Mesothelial cell of epicardium (in vitro differentiated cells): ENCODE measurements at regions not wholly inside any gene's neighbourhood (a gene's known extent, or its start where the extent isn't known, plus 50 kb on each side); places are given as distances from the start of the nearest gene placed in this dataset.

Experiments
- DNase-seq, 2 experiments: peaks; one replicate each; pipeline ENCODE4 v3.0.0; 2021; ENCODE audit warnings: low spot score in 2 of 2; ENCODE audit not compliant: unreplicated experiment in 2 of 2
- H3K27ac Mint-ChIP-seq: 2 replicates; pipeline ENCODE4 v1.8.0; 2021; ENCODE audit warnings: mixed read lengths
- H3K27me3 Mint-ChIP-seq: 2 replicates; pipeline ENCODE4 v1.8.0; 2021; ENCODE audit warnings: low read depth, mixed read lengths
- H3K36me3 Mint-ChIP-seq: 2 replicates; pipeline ENCODE4 v1.8.0; 2021; ENCODE audit warnings: mixed read lengths
- H3K4me1 Mint-ChIP-seq: 2 replicates; pipeline ENCODE4 v1.8.0; 2021; ENCODE audit warnings: mixed read lengths
- H3K4me3 Mint-ChIP-seq: 2 replicates; pipeline ENCODE4 v1.8.0; 2021; ENCODE audit warnings: mild to moderate bottlenecking, moderate library complexity, mixed read lengths
- H3K9me3 Mint-ChIP-seq: 2 replicates; pipeline ENCODE4 v1.8.0; 2021; ENCODE audit warnings: mixed read lengths
- TF ChIP-seq, protein P1 (sequence below): fragments of 200-600 bp; sonication (generic); IDR thresholded peaks from one replicate; pipeline ENCODE4 v1.5.0; 2021; ENCODE audit warnings: antibody characterized with exemption; ENCODE audit not compliant: unreplicated experiment

DNA sequence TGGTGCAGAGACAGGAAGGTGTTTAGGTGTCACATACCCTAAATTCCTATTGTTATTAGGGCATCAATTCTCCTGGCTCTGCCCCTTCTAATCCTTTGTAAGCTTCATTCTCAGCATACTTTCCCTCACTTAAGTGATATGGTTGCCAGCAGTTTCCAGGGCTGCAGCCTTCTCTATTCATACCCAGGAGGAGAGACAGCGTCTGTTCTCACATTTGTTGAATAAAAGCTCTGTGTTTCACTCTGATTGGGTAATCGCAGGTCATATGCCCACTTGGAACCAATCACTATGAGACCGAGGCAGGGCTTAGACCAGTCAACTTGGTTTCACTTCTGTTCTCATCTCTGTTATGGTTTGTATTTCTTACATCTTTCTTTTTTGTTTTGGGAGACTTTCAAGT lies 109.6 kb upstream of the MTPN start:
- no peak for DNase-seq
- TF ChIP-seq, protein P1, sequence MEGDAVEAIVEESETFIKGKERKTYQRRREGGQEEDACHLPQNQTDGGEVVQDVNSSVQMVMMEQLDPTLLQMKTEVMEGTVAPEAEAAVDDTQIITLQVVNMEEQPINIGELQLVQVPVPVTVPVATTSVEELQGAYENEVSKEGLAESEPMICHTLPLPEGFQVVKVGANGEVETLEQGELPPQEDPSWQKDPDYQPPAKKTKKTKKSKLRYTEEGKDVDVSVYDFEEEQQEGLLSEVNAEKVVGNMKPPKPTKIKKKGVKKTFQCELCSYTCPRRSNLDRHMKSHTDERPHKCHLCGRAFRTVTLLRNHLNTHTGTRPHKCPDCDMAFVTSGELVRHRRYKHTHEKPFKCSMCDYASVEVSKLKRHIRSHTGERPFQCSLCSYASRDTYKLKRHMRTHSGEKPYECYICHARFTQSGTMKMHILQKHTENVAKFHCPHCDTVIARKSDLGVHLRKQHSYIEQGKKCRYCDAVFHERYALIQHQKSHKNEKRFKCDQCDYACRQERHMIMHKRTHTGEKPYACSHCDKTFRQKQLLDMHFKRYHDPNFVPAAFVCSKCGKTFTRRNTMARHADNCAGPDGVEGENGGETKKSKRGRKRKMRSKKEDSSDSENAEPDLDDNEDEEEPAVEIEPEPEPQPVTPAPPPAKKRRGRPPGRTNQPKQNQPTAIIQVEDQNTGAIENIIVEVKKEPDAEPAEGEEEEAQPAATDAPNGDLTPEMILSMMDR, result no peak
- peaks cover 4% of the 10 kb centered on the region for H3K9me3 Mint-ChIP-seq
- peaks cover 14% of the 10 kb centered on the region for H3K4me1 Mint-ChIP-seq
- no peaks in the 10 kb centered on the region for H3K36me3 Mint-ChIP-seq
- H3K27ac Mint-ChIP-seq, result peak overlapping the region; percentile 86
- H3K27me3 Mint-ChIP-seq, result no peaks in the 10 kb centered on the region
- H3K4me3 Mint-ChIP-seq, result peak overlapping the region; percentile 65

DNA sequence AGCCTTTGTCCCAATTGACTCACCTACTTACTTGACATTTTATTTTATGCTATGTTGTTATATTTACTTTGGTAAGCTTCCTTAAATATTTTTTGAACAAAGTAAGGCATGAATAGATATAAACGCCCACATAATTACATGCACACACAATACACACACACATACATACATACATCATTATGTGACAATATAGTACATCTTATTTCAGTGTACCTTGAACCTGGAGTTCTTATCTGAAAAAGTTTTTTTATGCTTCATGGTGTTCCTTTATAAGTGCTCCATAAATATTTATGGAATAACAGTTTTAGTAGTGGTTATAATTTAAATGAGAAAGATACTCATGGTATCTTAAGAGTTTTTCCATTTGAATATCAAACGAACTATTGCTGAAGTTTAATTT lies 102.8 kb upstream of the MTPN start:
- H3K27me3 Mint-ChIP-seq, result no peaks in the 10 kb centered on the region
- H3K9me3 Mint-ChIP-seq, result peaks cover 4% of the 10 kb centered on the region
- H3K4me3 Mint-ChIP-seq, result no peak overlapping the region
- peak overlapping the region; percentile 25 for H3K27ac Mint-ChIP-seq
- no peaks in the 10 kb centered on the region for H3K36me3 Mint-ChIP-seq
- H3K4me1 Mint-ChIP-seq, result peaks cover 5% of the 10 kb centered on the region
- TF ChIP-seq, protein P1, result no peak
- no peak for DNase-seq

DNA sequence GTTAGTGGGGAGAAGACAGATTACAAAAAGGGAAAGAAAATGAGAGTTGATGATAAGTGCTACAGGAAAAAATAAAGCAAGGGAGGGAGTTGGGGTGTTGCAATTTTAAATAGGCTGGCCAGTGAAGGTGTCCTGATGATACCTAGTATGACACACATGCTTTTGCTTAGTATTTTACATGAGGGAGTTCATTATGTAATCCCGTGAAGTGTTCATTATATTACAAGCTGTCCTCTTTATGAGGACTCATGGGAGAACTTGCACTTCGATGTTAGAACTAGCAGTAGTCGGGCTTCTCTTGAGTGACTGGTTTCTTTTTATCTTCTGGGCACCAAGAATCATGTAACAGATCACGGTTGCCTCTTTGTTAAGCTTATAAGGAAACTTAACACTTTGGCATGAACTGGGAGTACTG lies 102.3 kb upstream of the MTPN start:
- Mint-ChIP-seq H3K4me1 (peaks cover 8% of the 10 kb centered on the region), H3K9me3 (peaks cover 3% of the 10 kb centered on the region), H3K4me3 (no peak overlapping the region), H3K27ac (no peak overlapping the region), H3K36me3 (no peaks in the 10 kb centered on the region), H3K27me3 (no peaks in the 10 kb centered on the region)
- DNase-seq, result no peak
- TF ChIP-seq, protein P1, result no peak

DNA sequence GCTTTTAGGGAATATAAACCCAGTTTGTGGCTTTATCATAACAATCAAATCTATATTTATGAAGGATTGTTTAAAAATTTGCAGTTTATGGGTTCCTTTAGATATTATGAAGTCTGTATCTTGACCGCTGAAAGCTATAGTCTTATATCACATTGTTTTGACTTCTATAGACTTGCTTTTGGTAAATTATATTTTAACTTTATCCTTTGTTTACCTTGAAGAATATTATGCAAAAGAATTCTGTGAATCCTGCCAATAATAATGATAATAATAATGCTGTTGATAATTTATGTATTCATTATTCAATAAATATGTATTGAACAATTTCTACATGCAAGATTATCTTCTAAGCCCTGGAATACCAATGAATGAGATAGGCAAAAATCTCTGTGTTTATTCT lies 101.9 kb upstream of the MTPN start:
- DNase-seq, result no peak
- Mint-ChIP-seq H3K4me3 (no peak overlapping the region), H3K36me3 (no peaks in the 10 kb centered on the region), H3K27ac (no peak overlapping the region), H3K27me3 (no peaks in the 10 kb centered on the region), H3K4me1 (peaks cover 8% of the 10 kb centered on the region), H3K9me3 (no peaks in the 10 kb centered on the region)
- TF ChIP-seq, protein P1, result no peak

DNA sequence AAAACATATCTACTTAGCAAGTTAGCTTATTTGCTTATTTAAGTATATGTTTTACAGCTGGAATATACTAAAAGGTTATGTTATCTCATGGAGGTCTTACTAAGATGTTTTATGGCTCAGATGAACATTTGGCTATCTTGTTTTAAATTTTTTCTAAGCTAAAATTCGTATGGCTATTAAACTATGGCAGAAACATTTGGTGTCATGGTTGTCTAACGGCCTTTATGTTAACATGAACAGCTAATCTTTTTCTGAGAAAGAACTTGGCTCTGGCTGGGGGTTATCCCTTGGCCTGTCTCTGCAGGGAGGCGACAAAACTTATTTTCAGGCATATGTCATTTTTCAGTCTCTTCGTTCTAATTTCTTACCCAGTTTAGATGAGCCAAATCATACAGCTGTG lies 101.5 kb upstream of the MTPN start:
- no peaks in the 10 kb centered on the region for H3K27me3 Mint-ChIP-seq
- TF ChIP-seq, protein P1, result no peak
- H3K27ac Mint-ChIP-seq, result no peak overlapping the region
- H3K4me3 Mint-ChIP-seq, result no peak overlapping the region
- H3K4me1 Mint-ChIP-seq, result peaks cover 8% of the 10 kb centered on the region
- H3K9me3 Mint-ChIP-seq, result no peaks in the 10 kb centered on the region
- no peaks in the 10 kb centered on the region for H3K36me3 Mint-ChIP-seq
- DNase-seq, result no peak

DNA sequence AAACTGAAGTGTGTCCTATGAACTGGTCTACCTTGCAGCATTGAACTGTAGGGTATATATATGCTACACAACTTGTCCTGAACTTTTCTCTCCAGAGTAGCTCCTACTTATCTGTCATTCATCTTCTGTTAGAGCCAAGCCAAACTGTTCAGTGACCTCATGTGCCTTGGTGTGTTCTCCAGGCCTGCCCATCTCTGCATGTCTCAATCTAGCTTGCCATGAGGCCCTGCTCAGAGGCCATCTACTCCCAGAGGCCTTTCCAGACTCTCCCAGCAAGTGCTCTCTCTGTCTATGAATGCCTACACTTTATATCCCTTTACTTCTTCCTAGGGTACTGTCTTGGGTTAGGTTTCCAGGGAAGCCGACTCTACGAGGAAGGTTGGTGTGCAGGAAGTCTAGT lies 99.8 kb upstream of the MTPN start:
- Mint-ChIP-seq H3K36me3 (no peaks in the 10 kb centered on the region), H3K27me3 (no peaks in the 10 kb centered on the region), H3K4me3 (no peak overlapping the region), H3K27ac (no peak overlapping the region), H3K9me3 (no peaks in the 10 kb centered on the region), H3K4me1 (peaks cover 8% of the 10 kb centered on the region)
- no peak for DNase-seq
- TF ChIP-seq, protein P1, result no peak
